B cell (primary cell): ENCODE measurements at regions not wholly inside any gene's neighbourhood (a gene's known extent, or its start where the extent isn't known, plus 50 kb on each side); places are given as distances from the start of the nearest gene placed in this dataset.

ENCODE experiments used
- CTCF ChIP-seq: fragments of 200-600 bp; IDR thresholded peaks from one replicate; pipeline ENCODE4 v1.8.0; 2022; ENCODE audit warnings: antibody characterized with exemption, mild to moderate bottlenecking
- EZH2 ChIP-seq: IDR thresholded peaks from 2 replicates; pipeline ENCODE4 v1.6.1; 2012; ENCODE audit warnings: borderline replicate concordance, low read depth, mild to moderate bottlenecking, moderate library complexity, low read length; ENCODE audit not compliant: insufficient read depth, poor library complexity, severe bottlenecking

- TF ChIP-seq CTCF (no peak), EZH2 (no peak)
Observed at GRCh38 chr6:30799210-30799609, 54.9 kb upstream of the IER3 start.
